GM18520 (cell line): ENCODE measurements at regions not wholly inside any gene's neighbourhood (a gene's known extent, or its start where the extent isn't known, plus 50 kb on each side); places are given as distances from the start of the nearest gene placed in this dataset.
"Not testable (repeated sequence)": the region's sequence is repeated elsewhere in the genome, so short reads cannot be mapped to it uniquely, and the experiment has no call there.

Source experiments
- ATAC-seq: cut with Tn5 transposase; IDR thresholded peaks from one replicate; pipeline ENCODE4 v1.9.1; 2021; ENCODE audit not compliant: unreplicated experiment

GRCh38 chrX:124234348-124234747, 98.1 kb upstream of the TEX13D start:
- no peak for ATAC-seq

DNA sequence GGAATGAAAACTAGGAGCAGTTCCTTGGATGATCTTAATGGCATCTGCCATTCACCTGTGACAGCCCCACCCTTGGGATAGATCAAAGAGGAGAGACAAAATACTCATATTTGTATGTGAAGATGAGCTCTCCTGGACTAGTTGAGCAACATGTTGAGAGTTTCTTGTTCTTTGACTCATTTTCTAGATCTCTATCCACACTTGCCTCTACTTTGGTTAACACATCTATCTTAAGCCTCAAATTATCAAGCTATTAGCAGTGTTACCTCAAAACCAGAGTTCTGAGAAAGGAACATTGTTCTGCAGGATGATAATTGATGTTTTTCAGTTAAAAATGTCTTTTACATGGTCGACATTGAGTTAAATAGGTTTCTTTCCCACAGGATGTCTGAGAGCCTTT, 94.2 kb upstream of the TEX13D start:
- peak; percentile 49 for ATAC-seq

- ATAC-seq = no peak
These were observed 93.1 kb upstream of the TEX13D start for GRCh38 chrX:124239324-124239723.

DNA sequence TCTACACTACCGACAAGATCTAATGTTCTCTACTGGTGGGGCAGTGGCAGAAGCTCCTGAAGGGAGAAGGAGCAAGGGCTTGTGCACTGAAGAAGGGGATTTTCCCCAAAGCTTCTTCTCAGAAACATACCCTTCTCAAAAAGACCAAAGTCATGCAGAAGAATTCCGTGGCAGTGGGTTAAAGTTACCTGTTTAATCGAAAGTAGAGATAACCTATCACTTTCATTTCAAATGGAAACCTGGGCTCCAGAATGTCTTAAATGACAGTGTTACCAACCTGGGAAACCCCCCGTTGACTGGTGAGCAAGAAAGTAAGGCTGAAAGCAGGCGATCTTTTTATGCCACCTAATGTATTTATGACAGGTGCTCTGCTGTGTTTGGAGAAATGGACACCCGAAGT, 92.5 kb upstream of the TEX13D start:
- ATAC-seq = peak; percentile 82

DNA sequence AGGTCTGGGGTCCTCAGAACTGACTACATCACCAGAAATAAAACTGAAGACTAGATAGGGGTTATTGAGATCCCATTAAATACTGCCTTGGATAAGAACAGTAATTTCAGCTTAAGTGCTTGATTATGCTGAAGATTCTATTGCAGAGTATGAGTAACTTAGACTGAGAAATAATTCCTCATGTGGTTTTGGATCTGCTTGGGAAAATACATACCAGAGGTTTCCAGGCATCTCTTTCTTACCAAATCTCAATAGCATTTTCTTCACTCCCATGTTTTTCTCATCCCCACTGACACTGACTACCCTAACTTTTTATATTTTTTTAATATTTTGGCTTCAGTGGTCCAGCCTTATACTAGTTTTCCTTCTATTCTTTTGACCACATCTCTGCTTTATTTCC, 92.0 kb upstream of the TEX13D start:
- no peak for ATAC-seq

DNA sequence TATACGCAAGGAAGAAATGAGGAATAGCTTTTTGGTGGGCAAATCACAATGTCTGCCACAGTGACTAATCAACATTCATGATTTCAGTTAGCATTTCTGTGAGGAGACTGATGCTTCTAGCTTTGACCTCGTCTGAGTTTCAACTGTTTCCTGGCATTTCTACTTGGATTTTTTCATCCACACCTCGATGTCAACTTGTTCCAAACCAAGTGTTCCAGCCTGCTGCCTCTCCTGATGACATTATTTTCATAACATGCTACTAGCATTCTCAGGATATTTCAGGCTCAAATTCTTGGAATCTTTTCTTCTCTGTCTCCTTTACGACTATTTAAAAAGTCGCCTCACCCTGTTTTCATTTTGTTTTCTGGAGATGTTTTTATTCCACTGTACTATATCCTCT, 90.3 kb upstream of the TEX13D start:
- no peak for ATAC-seq

DNA sequence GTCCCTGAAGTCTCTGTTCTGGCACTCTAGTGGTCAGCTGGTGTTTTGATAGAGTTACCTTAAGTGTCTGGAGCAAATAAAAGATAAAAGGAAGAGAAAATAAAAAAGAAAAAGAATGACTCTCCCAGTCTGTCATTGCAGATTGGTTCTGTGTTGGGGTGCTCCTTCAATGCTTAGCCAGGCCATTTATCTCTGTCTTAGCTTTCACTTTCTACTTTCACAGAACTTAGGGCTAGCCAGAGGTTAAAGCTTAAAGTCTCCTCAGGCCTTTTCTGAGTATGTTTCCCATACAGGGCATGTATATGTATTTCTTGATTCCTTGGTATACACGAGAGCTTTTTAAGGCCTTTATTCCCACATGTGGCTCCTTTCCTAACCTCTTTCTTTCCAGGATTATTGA, 83.1 kb upstream of the TEX13D start:
- ATAC-seq = no peak

DNA sequence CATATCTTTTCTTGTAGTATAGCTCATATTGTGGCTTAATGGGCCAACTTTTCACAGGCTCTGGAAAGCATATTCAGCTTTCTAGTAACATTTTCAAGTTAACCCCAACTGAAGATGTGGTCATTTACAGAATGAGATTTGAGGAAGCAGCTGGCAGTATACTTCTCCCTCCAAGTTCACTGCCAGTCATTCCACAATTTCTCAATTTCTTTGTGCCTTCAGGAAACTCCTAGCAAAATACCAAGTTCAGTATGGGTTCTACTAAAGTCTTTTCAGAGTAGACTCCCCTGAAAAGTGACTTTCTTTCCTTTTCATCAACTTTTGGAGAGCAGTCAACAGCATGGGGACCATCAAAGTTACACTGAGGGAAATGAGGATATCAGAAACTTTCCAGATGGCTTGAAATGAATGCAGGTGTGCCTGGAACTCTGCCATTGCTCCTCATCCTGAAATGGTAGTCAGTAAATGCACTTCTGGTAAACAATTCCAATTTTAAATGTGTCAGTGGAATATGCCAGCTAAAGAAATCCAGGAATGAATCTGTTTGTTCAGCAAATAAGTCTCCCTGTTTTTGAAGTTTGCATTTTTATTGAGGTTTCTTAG, 81.5 kb upstream of the TEX13D start:
- ATAC-seq = no peak

DNA sequence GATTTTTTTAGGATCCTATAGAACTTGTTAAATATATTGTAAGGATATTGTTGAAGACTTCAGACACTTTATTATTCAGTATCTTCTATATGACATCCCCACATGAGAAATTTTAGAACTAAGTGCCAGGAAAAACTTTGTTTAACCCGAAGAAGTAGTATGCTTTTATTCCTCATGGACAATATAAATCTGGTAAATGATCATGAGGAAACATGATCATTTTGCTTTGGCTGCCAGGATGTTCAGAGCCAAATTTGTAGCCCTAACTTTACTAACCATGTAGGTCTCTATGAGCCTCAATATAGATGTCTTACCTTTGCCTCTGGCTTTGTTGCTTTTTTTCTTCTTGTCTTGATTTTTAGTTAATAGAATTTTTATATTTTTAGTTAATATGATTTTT, 77.8 kb upstream of the TEX13D start:
- no peak for ATAC-seq

- no peak for ATAC-seq
These were observed 76.2 kb upstream of the TEX13D start for GRCh38 chrX:124256216-124256615.

DNA sequence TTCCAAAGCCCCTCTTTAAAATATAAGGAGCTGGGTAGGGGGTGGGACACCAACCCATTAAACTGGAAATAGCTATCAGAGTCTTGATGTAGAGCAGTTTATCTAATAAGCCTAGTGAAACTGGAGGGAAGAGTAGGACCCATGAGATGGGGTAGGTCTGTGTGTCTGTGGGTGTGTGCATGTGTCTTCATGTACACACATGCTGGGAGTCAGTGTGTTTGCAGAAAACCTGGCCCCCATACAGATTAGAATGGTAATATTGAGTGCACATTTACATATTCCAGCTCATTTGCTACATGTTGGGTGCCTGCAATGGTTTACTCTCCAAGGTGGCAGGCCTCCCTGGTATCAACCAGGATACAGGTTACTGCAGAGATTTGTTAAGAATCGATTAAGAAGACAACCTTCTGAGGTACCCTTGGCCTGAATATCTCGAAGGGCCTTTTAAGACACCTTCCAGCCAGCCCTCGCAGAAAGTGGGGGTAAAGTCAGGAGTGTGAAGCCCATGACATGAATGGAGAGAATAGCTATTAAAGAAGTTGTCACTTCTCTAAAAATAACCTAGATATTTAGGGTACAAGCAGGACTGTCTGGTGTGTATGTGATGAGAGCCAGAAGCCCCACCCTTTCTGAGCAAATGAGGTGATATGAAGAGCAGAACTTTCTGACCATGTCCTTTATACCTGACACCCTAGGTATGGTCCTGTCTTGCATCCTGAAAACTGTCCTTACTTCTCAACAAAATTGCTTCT, 75.7 kb upstream of the TEX13D start:
- no peak for ATAC-seq

DNA sequence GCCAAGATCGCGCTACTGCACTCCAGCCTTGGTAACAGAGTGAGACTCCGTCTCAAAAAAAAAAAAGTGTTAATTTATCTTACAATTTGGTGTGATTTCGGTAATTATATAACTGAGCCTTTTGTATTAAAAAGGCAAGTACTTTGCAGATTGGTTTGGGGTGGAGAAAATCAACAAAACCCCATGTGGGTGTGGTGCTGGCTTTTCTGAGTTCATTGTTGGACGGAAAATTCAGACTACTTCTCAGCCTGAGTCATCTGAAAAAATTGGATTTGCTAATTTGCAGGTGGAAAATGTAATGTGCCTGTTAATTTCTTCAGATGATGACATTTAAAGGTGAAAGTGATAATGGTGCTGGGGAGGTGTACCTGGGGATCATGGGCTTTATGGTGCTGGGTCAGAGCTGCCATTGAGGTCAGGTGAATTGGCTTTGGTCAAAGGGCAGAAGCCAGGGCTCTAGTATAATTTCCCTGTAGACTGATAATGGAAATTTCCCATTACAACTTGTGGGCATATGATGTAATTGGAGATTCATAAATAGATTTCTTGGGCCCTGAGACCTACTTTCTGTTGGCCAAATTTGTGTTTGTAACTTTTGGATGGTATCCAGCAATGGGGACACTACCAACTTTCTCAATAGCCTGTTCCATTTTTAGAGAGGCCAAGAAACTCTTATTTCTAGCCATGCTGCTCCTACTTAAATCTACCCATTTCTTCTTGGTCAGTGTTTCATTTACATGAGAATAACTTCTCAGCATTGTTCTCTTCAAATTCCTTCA, 74.3 kb upstream of the TEX13D start:
- no peak for ATAC-seq

DNA sequence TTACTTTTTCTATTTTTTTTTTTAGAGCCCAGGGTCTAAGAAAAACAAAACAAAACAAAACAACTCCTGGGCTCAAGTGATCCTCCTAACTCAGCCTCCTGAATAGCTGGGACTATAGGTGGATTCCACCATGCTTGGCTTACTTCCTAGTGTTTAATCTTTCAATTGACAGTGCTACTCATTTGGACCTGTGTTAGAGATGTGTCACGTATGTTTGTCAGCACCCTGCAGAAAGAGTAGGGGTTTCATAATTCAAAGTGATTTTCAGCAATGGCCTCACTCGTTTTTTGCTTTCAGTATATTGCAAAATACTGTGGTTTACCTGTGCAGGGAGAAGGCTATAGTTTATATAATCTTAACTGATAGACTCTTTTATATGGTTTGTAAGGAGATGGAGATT, 71.6 kb upstream of the TEX13D start:
- no peak for ATAC-seq

DNA sequence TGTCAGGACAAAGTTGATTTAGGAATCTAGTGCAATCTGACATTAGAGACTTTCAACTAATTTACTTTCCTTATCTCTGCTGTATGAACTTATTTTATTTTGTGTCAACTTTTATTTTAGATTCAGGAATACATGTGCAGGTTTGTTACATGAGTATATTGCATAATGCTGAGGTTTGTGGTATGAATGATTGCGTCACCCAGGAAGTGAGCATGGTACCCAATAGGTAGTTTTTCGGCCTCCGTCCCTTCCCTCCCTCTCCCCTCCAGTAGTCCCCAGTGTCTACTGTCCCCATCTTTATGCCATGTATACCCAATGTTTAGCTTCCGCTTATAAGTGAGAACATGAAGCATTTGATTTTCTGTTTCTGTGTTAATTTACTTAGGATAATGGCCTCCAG, 68.7 kb upstream of the TEX13D start:
- no peak for ATAC-seq

GRCh38 chrX:124268099-124268498, 64.4 kb upstream of the TEX13D start:
- no peak for ATAC-seq

GRCh38 chrX:124269881-124270280, 62.6 kb upstream of the TEX13D start:
- ATAC-seq = no peak

DNA sequence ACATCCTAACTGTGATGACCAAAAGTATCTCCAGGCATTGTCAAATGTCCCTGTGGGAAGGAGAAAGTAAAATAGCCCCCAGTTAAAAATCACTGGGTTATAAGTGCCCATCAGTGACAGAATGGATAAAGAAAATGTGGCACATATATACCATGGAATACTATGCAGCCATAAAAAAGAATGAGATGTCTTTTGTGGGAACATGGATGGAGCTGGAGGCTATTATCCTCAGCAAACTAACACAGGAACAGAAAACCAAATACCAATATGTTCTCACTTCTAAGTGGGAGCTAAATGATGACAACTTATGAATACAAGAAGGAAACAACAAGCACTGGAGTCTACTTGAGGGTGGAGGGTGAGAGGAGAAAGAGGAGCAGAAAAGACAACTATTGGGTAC, 60.9 kb upstream of the TEX13D start:
- ATAC-seq = not testable (repeated sequence)

DNA sequence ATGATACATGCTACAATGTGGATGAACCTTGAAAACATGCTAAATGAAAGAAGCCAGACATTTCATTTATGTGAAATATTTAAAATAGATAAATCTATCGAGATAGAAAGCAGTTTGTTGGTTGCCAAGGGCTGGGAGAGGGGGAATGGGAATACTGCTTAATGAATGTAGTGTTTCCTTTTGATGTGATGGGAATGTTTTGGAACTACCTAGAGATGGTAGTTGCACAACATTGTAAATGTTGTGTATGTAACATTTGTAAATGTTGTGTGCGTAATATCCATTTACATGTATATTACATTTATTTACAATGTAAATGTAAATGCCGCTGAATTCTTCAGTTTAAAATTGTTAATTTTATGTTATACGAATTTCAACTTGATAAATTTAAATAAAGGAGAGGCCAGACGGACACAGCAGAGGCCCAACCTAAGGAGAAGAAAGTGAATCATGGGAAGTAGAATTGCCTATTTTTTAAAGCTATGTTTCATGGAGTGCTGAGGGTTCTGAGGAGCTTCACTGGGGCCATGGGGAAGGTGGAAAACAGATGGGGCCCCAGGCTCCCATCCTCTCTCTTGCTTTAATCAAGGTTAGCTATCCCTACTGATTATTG, 60.0 kb upstream of the TEX13D start:
- no peak for ATAC-seq

GRCh38 chrX:124274438-124275181, 57.9 kb upstream of the TEX13D start:
- no peak for ATAC-seq

DNA sequence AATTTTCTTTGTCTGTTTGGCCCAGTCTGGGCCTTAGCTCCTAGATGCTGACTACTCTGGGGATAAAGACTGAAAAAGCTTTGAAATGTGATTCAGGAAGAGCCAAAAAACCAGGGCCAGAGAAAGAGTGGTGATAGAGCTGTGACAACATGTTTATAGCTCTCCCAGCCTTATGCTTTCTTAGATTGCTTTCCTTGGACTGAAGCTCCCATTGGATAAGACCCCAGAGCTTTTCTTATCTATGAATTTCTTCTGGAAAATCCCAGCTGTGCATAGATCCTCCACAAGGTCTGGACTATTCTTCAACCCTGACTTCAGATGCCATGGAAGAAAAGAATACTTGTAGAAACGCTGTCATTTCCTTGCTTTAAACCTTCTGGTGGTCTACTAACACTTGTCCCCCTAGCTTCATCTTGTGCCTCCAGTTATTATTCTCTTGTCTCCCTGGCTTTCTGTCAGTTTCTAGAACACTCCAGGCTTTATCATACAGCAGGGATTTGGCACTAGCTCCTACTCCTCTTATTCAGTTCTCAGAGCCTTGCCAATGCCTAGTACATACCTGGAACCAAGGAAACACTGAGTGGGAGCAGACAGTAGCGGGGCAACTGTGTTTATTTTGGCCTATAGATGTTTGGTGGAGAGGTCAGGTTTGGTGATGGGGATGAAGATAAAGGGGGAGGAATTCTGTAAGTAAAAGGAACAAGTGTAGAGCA, 57.1 kb upstream of the TEX13D start:
- ATAC-seq = no peak
